ENCODE measurements at regions not wholly inside any gene's neighbourhood (a gene's known extent, or its start where the extent isn't known, plus 50 kb on each side); places are given as distances from the start of the nearest gene placed in this dataset.

- no peaks in the 10 kb centered on the region for H3K9me3 ChIP-seq
- no peak for TF ChIP-seq CTCF (IDR thresholded peaks at IDR 0.05)
These were observed 372.1 kb upstream of the AKR1E2 start for GRCh38 chr10:4453950-4454349.

GRCh38 chr10:4453276-4453675 lies 372.7 kb upstream of the AKR1E2 start:
- H3K36me3 ChIP-seq: no peaks in the 10 kb centered on the region
- H3K4me1 ChIP-seq (ENCODE audit: control insufficient read depth in 1 of 2, insufficient read depth in 1 of 2, low read depth in 1 of 2, low read length in 1 of 2): no peaks in the 10 kb centered on the region
- no peak for TF ChIP-seq CTCF (IDR thresholded peaks at IDR 0.05)
- H3K27ac ChIP-seq: no peak overlapping the region
- H3K9me3 ChIP-seq: no peaks in the 10 kb centered on the region
- H3K27me3 ChIP-seq: no peaks in the 10 kb centered on the region
- H3K4me3 ChIP-seq (ENCODE audit: low read depth in 1 of 2, low read length in 1 of 2): no peak overlapping the region

More at GRCh38 chr10:4453950-4454349, 372.1 kb upstream of the AKR1E2 start:
- Histone ChIP-seq H3K4me1 (ENCODE audit: control insufficient read depth in 1 of 2, insufficient read depth in 1 of 2, low read depth in 1 of 2, low read length in 1 of 2) (no peaks in the 10 kb centered on the region), H3K27me3 (no peaks in the 10 kb centered on the region), H3K27ac (no peak overlapping the region), H3K4me3 (ENCODE audit: low read depth in 1 of 2, low read length in 1 of 2) (no peak overlapping the region), H3K36me3 (no peaks in the 10 kb centered on the region)

- no peaks in the 10 kb centered on the region for H3K36me3 ChIP-seq
- TF ChIP-seq CTCF (IDR thresholded peaks at IDR 0.05): no peak
- H3K4me3 ChIP-seq (ENCODE audit: low read depth in 1 of 2, low read length in 1 of 2): no peak overlapping the region
- no peak overlapping the region for H3K27ac ChIP-seq
- no peaks in the 10 kb centered on the region for H3K9me3 ChIP-seq
- no peaks in the 10 kb centered on the region for H3K4me1 ChIP-seq (ENCODE audit: control insufficient read depth in 1 of 2, insufficient read depth in 1 of 2, low read depth in 1 of 2, low read length in 1 of 2)
- no peaks in the 10 kb centered on the region for H3K27me3 ChIP-seq
These were observed 374.8 kb upstream of the AKR1E2 start for GRCh38 chr10:4450981-4451908.

GRCh38 chr10:4450169-4450568 lies 375.8 kb upstream of the AKR1E2 start:
- Histone ChIP-seq H3K9me3 (no peaks in the 10 kb centered on the region), H3K36me3 (no peaks in the 10 kb centered on the region), H3K27ac (no peak overlapping the region), H3K4me3 (ENCODE audit: low read depth in 1 of 2, low read length in 1 of 2) (no peak overlapping the region), H3K27me3 (no peaks in the 10 kb centered on the region), H3K4me1 (ENCODE audit: control insufficient read depth in 1 of 2, insufficient read depth in 1 of 2, low read depth in 1 of 2, low read length in 1 of 2) (no peaks in the 10 kb centered on the region)
- TF ChIP-seq CTCF (IDR thresholded peaks at IDR 0.05): no peak

- TF ChIP-seq CTCF (IDR thresholded peaks at IDR 0.05): no peak
- H3K4me3 ChIP-seq (ENCODE audit: low read depth in 1 of 2, low read length in 1 of 2): no peak overlapping the region
- no peaks in the 10 kb centered on the region for H3K4me1 ChIP-seq (ENCODE audit: control insufficient read depth in 1 of 2, insufficient read depth in 1 of 2, low read depth in 1 of 2, low read length in 1 of 2)
- H3K9me3 ChIP-seq: no peaks in the 10 kb centered on the region
- H3K36me3 ChIP-seq: no peaks in the 10 kb centered on the region
- H3K27ac ChIP-seq: no peak overlapping the region
- H3K27me3 ChIP-seq: no peaks in the 10 kb centered on the region
These were observed 378.0 kb upstream of the AKR1E2 start for GRCh38 chr10:4448030-4448429.

Data from neutrophil (primary cell).